BLaER1 treated with 17β-estradiol and CSF1 and Interleukin-3, amounts not matched to agents 10 nM and 100 nM (cell line): ENCODE measurements at regions not wholly inside any gene's neighbourhood (a gene's known extent, or its start where the extent isn't known, plus 50 kb on each side); places are given as distances from the start of the nearest gene placed in this dataset.
"Not testable (repeated sequence)": the region's sequence is repeated elsewhere in the genome, so short reads cannot be mapped to it uniquely, and the experiment has no call there.

Experiments used
- H3K27ac ChIP-seq, 11 experiments: shearing (Covaris generic); formaldehyde crosslinking; 2 replicates each; pipeline ENCODE4 v1.8.1; 2022
- H3K27me3 ChIP-seq, 11 experiments: shearing (Covaris generic); formaldehyde crosslinking; 2 replicates each; pipeline ENCODE4 v1.8.1; 2022
- H3K36me3 ChIP-seq, 11 experiments: shearing (Covaris generic); formaldehyde crosslinking; 2 replicates each; pipeline ENCODE4 v1.8.1; 2022
- H3K4me1 ChIP-seq, 10 experiments: shearing (Covaris generic); formaldehyde crosslinking; 2 replicates each; pipeline ENCODE4 v1.8.1; 2022
- H3K4me2 ChIP-seq, 11 experiments: shearing (Covaris generic); formaldehyde crosslinking; 2 replicates each; pipeline ENCODE4 v1.8.1; 2022
- H3K4me3 ChIP-seq, 10 experiments: shearing (Covaris generic); formaldehyde crosslinking; 2 replicates each; pipeline ENCODE4 v1.8.1; 2022
- H3K9ac ChIP-seq, 11 experiments: shearing (Covaris generic); formaldehyde crosslinking; 2 replicates each; pipeline ENCODE4 v1.8.1; 2022
- H3K9me3 ChIP-seq, 11 experiments: shearing (Covaris generic); formaldehyde crosslinking; replicated peaks in 1 of 11; 2 replicates each; pipeline ENCODE4 v1.8.1; 2022
- H4K20me1 ChIP-seq, 11 experiments: shearing (Covaris generic); formaldehyde crosslinking; 2 replicates each; pipeline ENCODE4 v1.8.1; 2022
- Cebpa-rat ChIP-seq, 11 experiments: shearing (Covaris generic); IDR thresholded peaks; 2 replicates each; pipeline ENCODE4 v1.8.1; 2022

GRCh38 chr17:71866095-71866494, 254.7 kb upstream of the SOX9 start:
- H3K9me3 ChIP-seq = no peaks in the 10 kb centered on the region
- H3K9ac ChIP-seq = no peak overlapping the region
- no peaks in the 10 kb centered on the region for H3K36me3 ChIP-seq
- H3K27ac ChIP-seq = no peak overlapping the region
- no peaks in the 10 kb centered on the region for H3K27me3 ChIP-seq
- H3K4me1 ChIP-seq = no peaks in the 10 kb centered on the region
- no peak overlapping the region for H3K4me2 ChIP-seq
- no peak for TF ChIP-seq Cebpa-rat (IDR thresholded peaks at IDR 0.05)
- H4K20me1 ChIP-seq = no peaks in the 10 kb centered on the region
- H3K4me3 ChIP-seq = no peak overlapping the region

GRCh38 chr17:71869293-71869692, 251.5 kb upstream of the SOX9 start:
- H4K20me1 ChIP-seq = no peaks in the 10 kb centered on the region
- H3K9ac ChIP-seq = no peak overlapping the region
- H3K27me3 ChIP-seq = no peaks in the 10 kb centered on the region
- no peaks in the 10 kb centered on the region for H3K36me3 ChIP-seq
- no peak overlapping the region for H3K4me3 ChIP-seq
- no peak for TF ChIP-seq Cebpa-rat (IDR thresholded peaks at IDR 0.05)
- peaks cover 0 to 11% (median 0%) of the 10 kb centered on the region in 10 experiments; a peak in 2 of 20 replicates for H3K4me1 ChIP-seq
- no peak overlapping the region for H3K27ac ChIP-seq
- no peak overlapping the region for H3K4me2 ChIP-seq
- no peaks in the 10 kb centered on the region for H3K9me3 ChIP-seq

DNA sequence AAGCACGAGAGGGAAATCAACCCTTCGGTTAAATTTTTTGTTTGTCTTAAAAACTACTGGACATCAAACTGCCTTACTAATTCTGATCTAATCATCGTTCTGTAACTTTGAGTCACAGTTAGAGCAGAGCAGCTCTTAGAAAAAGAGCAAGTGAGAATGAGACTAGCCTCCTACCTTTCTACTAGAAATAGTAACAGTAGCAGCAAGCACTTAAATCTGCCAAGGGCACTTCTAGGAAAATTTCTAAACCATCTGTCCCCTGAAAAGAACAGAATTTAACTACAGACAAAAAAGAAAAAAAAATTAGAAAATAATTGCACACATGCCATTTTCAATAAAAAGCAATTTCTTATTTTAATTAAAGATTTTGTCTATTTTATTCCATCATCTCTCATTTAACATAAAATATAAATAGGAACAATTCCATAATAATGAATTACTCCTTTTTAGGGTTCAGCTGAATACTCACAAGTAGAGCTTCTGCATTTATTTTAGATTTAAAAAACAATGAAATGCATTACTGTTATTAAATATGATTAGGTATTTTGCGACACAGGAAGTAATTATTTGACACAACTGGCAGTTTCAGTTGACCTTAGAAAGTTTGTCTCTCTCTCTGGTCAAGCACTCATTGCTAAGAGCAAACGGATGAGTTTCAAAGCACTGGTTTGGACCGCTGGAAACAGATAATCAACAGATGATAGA, 250.8 kb upstream of the SOX9 start:
- Histone ChIP-seq H3K27ac (no peak overlapping the region), H4K20me1 (no peaks in the 10 kb centered on the region), H3K36me3 (no peaks in the 10 kb centered on the region), H3K9ac (no peak overlapping the region), H3K9me3 (no peaks in the 10 kb centered on the region), H3K4me2 (no peak overlapping the region), H3K27me3 (no peaks in the 10 kb centered on the region), H3K4me1 (peaks cover 0 to 18% (median 0%) of the 10 kb centered on the region in 10 experiments; a peak in 3 of 20 replicates), H3K4me3 (no peak overlapping the region)
- no peak for TF ChIP-seq Cebpa-rat (IDR thresholded peaks at IDR 0.05)

GRCh38 chr17:71870546-71870862, 250.3 kb upstream of the SOX9 start:
- no peaks in the 10 kb centered on the region for H3K9me3 ChIP-seq
- no peak overlapping the region for H3K27ac ChIP-seq
- H3K4me3 ChIP-seq = no peak overlapping the region
- H3K36me3 ChIP-seq = no peaks in the 10 kb centered on the region
- no peak for TF ChIP-seq Cebpa-rat (IDR thresholded peaks at IDR 0.05)
- no peak overlapping the region for H3K9ac ChIP-seq
- H4K20me1 ChIP-seq = no peaks in the 10 kb centered on the region
- H3K4me2 ChIP-seq = no peak overlapping the region
- no peaks in the 10 kb centered on the region for H3K27me3 ChIP-seq
- peaks cover 0 to 23% (median 0%) of the 10 kb centered on the region in 10 experiments; a peak in 3 of 20 replicates for H3K4me1 ChIP-seq

GRCh38 chr17:71872843-71873485, 247.9 kb upstream of the SOX9 start:
- Histone ChIP-seq H3K36me3 (no peaks in the 10 kb centered on the region), H3K4me3 (no peak overlapping the region), H3K9ac (no peak overlapping the region), H4K20me1 (no peaks in the 10 kb centered on the region), H3K27me3 (no peaks in the 10 kb centered on the region), H3K9me3 (no peaks in the 10 kb centered on the region), H3K27ac (no peak overlapping the region), H3K4me2 (0 out of 22 replicates have a peak overlapping the region, but pooled peaks of 1 of the 11 experiments have one; percentile 13), H3K4me1 (peaks cover 0 to 28% (median 0%) of the 10 kb centered on the region in 10 experiments; a peak in 3 of 20 replicates)
- no peak for TF ChIP-seq Cebpa-rat (IDR thresholded peaks at IDR 0.05)

DNA sequence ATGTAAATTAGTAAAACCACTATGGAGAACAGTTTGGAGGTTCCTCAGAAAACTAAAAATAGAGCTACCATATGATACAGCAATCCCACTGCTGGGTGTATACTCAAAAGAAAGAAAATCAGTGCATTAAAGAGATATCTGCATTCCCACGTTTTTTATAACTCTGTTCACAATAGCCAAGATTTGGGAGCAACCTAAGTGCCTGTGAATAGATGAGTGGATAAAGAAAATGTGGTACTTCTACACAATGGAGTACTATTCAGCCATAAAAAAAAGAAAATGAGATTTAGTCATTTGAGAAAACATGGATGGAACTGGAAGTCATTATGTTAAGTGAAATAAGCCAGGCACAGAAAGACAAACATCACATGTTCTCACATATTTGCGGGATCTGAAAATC, 246.0 kb upstream of the SOX9 start:
- H4K20me1 ChIP-seq, H3K36me3 ChIP-seq, H3K9me3 ChIP-seq, H3K9ac ChIP-seq, H3K27ac ChIP-seq, H3K27me3 ChIP-seq, H3K4me3 ChIP-seq: not testable (repeated sequence)
- H3K4me2 ChIP-seq = peak overlapping the region in 2 of 11 experiments; percentile 51 to 61; a peak in 3 of 22 replicates
- peaks cover 0 to 28% (median 0%) of the 10 kb centered on the region in 10 experiments; a peak in 3 of 20 replicates for H3K4me1 ChIP-seq

- Histone ChIP-seq H3K27ac (no peak overlapping the region), H4K20me1 (no peaks in the 10 kb centered on the region), H3K9me3 (no peaks in the 10 kb centered on the region), H3K4me3 (no peak overlapping the region), H3K9ac (no peak overlapping the region), H3K4me2 (no peak overlapping the region), H3K4me1 (peaks cover 0 to 30% (median 0%) of the 10 kb centered on the region in 10 experiments; a peak in 3 of 20 replicates), H3K36me3 (no peaks in the 10 kb centered on the region), H3K27me3 (no peaks in the 10 kb centered on the region)
- no peak for TF ChIP-seq Cebpa-rat (IDR thresholded peaks at IDR 0.05)
Measured at GRCh38 chr17:71878271-71878670, 242.5 kb upstream of the SOX9 start.

DNA sequence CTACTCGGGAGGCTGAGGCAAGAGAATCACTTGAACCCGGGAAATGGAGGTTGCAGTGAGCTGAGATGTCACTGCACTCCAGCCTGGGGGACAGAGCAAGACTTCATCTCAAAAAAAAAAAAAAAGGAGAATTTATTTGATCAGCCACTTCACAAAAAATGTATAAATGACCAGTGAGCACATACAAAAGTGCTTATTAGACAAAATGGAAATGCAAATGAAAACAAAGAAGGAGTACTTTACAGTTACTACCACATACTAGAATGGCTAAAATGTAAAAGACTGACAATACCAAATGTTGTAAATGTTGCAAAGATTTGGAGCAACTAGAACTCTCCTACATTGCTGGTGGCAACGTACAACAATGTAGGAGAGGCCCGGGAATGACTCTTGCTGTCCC, 241.8 kb upstream of the SOX9 start:
- Histone ChIP-seq H3K27ac (no peak overlapping the region), H3K4me2 (no peak overlapping the region), H4K20me1 (no peaks in the 10 kb centered on the region), H3K4me3 (no peak overlapping the region), H3K4me1 (peaks cover 0 to 26% (median 0%) of the 10 kb centered on the region in 10 experiments; a peak in 3 of 20 replicates), H3K9ac (no peak overlapping the region), H3K36me3 (no peaks in the 10 kb centered on the region), H3K27me3 (no peaks in the 10 kb centered on the region), H3K9me3 (no peaks in the 10 kb centered on the region)
- TF ChIP-seq Cebpa-rat (IDR thresholded peaks at IDR 0.05) = no peak

- Histone ChIP-seq H3K36me3 (no peaks in the 10 kb centered on the region), H4K20me1 (no peaks in the 10 kb centered on the region), H3K4me2 (no peak overlapping the region), H3K27ac (no peak overlapping the region), H3K9ac (no peak overlapping the region), H3K9me3 (no peaks in the 10 kb centered on the region), H3K4me3 (no peak overlapping the region), H3K27me3 (no peaks in the 10 kb centered on the region), H3K4me1 (0 out of 20 replicates have a peak, but pooled peaks cover 0 to 6% (median 0%) of the 10 kb centered on the region in 10 experiments)
- no peak for TF ChIP-seq Cebpa-rat (IDR thresholded peaks at IDR 0.05)
Measured at GRCh38 chr17:71881041-71881440, 239.8 kb upstream of the SOX9 start.

GRCh38 chr17:71881581-71881980, 239.2 kb upstream of the SOX9 start:
- H3K27ac ChIP-seq = no peak overlapping the region
- H3K27me3 ChIP-seq = no peaks in the 10 kb centered on the region
- no peak overlapping the region for H3K4me3 ChIP-seq
- 0 out of 20 replicates have a peak, but pooled peaks cover 0 to 6% (median 0%) of the 10 kb centered on the region in 10 experiments for H3K4me1 ChIP-seq
- H3K4me2 ChIP-seq = no peak overlapping the region
- H3K9ac ChIP-seq = no peak overlapping the region
- no peaks in the 10 kb centered on the region for H3K36me3 ChIP-seq
- no peaks in the 10 kb centered on the region for H3K9me3 ChIP-seq
- TF ChIP-seq Cebpa-rat (IDR thresholded peaks at IDR 0.05) = no peak
- no peaks in the 10 kb centered on the region for H4K20me1 ChIP-seq
